ENCODE measurements at regions not wholly inside any gene's neighbourhood (a gene's known extent, or its start where the extent isn't known, plus 50 kb on each side); places are given as distances from the start of the nearest gene placed in this dataset.

DNA sequence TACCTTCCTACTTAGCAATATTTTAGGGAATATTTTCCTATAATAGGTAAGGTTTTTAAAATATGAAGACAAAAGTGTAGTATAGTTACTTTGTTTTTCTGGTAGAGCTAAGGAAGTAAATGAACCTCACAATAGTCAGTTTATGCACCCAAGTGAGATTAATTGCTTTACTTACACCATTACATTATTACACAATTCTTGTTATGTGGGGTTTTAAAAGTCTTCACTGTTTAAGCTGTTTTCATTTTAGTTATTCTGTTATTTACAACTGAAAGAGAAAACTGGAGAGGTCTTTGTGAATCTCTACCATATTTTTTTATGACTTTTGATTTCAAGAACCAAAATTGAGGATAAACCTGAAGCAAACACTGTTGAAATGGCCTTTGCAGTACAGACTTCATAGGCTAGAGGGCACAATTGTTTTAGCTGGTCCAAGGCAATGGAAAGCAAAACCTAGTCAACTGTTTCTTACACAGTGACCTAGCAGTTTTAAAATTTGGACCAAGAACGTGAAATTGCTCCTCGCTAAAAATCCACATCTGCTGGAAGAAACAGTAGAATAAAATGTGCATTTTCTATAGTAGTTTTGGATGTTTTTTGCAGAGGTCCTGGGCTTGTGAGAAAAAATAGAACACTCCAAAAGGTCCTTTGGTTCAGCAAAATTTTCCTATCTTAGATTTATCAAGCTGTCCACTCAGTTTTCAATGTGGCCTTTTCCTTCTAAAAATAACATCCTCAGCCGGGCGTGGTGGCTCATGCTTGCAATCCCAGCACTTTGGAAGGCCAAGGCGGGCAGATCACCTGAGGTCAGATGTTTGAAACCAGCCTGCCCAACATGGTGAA lies 66.4 kb upstream of the FER start (continued):
- TF ChIP-seq, protein P1, sequence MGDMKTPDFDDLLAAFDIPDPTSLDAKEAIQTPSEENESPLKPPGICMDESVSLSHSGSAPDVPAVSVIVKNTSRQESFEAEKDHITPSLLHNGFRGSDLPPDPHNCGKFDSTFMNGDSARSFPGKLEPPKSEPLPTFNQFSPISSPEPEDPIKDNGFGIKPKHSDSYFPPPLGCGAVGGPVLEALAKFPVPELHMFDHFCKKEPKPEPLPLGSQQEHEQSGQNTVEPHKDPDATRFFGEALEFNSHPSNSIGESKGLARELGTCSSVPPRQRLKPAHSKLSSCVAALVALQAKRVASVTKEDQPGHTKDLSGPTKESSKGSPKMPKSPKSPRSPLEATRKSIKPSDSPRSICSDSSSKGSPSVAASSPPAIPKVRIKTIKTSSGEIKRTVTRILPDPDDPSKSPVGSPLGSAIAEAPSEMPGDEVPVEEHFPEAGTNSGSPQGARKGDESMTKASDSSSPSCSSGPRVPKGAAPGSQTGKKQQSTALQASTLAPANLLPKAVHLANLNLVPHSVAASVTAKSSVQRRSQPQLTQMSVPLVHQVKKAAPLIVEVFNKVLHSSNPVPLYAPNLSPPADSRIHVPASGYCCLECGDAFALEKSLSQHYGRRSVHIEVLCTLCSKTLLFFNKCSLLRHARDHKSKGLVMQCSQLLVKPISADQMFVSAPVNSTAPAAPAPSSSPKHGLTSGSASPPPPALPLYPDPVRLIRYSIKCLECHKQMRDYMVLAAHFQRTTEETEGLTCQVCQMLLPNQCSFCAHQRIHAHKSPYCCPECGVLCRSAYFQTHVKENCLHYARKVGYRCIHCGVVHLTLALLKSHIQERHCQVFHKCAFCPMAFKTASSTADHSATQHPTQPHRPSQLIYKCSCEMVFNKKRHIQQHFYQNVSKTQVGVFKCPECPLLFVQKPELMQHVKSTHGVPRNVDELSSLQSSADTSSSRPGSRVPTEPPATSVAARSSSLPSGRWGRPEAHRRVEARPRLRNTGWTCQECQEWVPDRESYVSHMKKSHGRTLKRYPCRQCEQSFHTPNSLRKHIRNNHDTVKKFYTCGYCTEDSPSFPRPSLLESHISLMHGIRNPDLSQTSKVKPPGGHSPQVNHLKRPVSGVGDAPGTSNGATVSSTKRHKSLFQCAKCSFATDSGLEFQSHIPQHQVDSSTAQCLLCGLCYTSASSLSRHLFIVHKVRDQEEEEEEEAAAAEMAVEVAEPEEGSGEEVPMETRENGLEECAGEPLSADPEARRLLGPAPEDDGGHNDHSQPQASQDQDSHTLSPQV (IDR thresholded peaks at IDR 0.05): 0 out of 2 replicates have a peak, but pooled peaks have one; percentile 51
- TF ChIP-seq CREB1 (IDR thresholded peaks at IDR 0.05; ENCODE audit: low read depth) (no peak), SRF (IDR thresholded peaks at IDR 0.05; ENCODE audit: low read depth in 2 of 2, low read length in 2 of 2) (no peak), TCF12 (IDR thresholded peaks at IDR 0.05; ENCODE audit: low read depth, low read length) (no peak), CHD1 (IDR thresholded peaks at IDR 0.05; ENCODE audit: low read depth, low read length) (no peak), POLR2AphosphoS5 (IDR thresholded peaks at IDR 0.05; ENCODE audit: low read length) (no peak), BHLHE40 (IDR thresholded peaks at IDR 0.05; ENCODE audit: borderline replicate concordance in 1 of 2, low read depth in 2 of 2, low read length in 1 of 2) (no peak), SUPT20H (IDR thresholded peaks at IDR 0.05; ENCODE audit: borderline replicate concordance, control insufficient read depth, low read depth, low read length) (no peak), CHD4 (IDR thresholded peaks at IDR 0.05) (no peak), ESRRA (IDR thresholded peaks at IDR 0.05; ENCODE audit: low read length) (no peak), NFYA (IDR thresholded peaks at IDR 0.05; ENCODE audit: borderline replicate concordance, low read depth, low read length) (no peak), FOXM1 (IDR thresholded peaks at IDR 0.05; ENCODE audit: low read depth, low read length) (0 out of 2 replicates have a peak, but pooled peaks have one; percentile 52), SUZ12 (IDR thresholded peaks at IDR 0.05; ENCODE audit: unreplicated experiment) (no peak), SMAD1 (IDR thresholded peaks at IDR 0.05; ENCODE audit: low read depth, partially characterized antibody) (no peak), HDAC2 (IDR thresholded peaks at IDR 0.05) (no peak), IRF4 (IDR thresholded peaks at IDR 0.05; ENCODE audit: low read depth, low read length) (peak; percentile 25; the same call in 1 of the 2 replicates), RFX5 (IDR thresholded peaks at IDR 0.05; ENCODE audit: low read depth, low read length) (no peak)
- TF ChIP-seq, protein P2, sequence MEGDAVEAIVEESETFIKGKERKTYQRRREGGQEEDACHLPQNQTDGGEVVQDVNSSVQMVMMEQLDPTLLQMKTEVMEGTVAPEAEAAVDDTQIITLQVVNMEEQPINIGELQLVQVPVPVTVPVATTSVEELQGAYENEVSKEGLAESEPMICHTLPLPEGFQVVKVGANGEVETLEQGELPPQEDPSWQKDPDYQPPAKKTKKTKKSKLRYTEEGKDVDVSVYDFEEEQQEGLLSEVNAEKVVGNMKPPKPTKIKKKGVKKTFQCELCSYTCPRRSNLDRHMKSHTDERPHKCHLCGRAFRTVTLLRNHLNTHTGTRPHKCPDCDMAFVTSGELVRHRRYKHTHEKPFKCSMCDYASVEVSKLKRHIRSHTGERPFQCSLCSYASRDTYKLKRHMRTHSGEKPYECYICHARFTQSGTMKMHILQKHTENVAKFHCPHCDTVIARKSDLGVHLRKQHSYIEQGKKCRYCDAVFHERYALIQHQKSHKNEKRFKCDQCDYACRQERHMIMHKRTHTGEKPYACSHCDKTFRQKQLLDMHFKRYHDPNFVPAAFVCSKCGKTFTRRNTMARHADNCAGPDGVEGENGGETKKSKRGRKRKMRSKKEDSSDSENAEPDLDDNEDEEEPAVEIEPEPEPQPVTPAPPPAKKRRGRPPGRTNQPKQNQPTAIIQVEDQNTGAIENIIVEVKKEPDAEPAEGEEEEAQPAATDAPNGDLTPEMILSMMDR (IDR thresholded peaks at IDR 0.05 in 2 of 3, conservative IDR thresholded peaks at IDR 0.05 in 1 of 3; ENCODE audit: control insufficient read depth in 2 of 3, extremely low read depth in 1 of 3, insufficient read depth in 1 of 3, low read depth in 3 of 3, low read length in 3 of 3): peak; percentile 81 to 89 (median 86)
- TF ChIP-seq, protein P3, sequence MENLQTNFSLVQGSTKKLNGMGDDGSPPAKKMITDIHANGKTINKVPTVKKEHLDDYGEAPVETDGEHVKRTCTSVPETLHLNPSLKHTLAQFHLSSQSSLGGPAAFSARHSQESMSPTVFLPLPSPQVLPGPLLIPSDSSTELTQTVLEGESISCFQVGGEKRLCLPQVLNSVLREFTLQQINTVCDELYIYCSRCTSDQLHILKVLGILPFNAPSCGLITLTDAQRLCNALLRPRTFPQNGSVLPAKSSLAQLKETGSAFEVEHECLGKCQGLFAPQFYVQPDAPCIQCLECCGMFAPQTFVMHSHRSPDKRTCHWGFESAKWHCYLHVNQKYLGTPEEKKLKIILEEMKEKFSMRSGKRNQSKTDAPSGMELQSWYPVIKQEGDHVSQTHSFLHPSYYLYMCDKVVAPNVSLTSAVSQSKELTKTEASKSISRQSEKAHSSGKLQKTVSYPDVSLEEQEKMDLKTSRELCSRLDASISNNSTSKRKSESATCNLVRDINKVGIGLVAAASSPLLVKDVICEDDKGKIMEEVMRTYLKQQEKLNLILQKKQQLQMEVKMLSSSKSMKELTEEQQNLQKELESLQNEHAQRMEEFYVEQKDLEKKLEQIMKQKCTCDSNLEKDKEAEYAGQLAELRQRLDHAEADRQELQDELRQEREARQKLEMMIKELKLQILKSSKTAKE (IDR thresholded peaks at IDR 0.05; ENCODE audit: low read depth, poor library complexity, severe bottlenecking): peak; percentile 19
- TF ChIP-seq, protein P4, sequence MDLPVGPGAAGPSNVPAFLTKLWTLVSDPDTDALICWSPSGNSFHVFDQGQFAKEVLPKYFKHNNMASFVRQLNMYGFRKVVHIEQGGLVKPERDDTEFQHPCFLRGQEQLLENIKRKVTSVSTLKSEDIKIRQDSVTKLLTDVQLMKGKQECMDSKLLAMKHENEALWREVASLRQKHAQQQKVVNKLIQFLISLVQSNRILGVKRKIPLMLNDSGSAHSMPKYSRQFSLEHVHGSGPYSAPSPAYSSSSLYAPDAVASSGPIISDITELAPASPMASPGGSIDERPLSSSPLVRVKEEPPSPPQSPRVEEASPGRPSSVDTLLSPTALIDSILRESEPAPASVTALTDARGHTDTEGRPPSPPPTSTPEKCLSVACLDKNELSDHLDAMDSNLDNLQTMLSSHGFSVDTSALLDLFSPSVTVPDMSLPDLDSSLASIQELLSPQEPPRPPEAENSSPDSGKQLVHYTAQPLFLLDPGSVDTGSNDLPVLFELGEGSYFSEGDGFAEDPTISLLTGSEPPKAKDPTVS (IDR thresholded peaks at IDR 0.05; ENCODE audit: low read depth, low read length): no peak

All from GM12878 (cell line).